Keratinocyte (primary cell): ENCODE measurements at regions not wholly inside any gene's neighbourhood (a gene's known extent, or its start where the extent isn't known, plus 50 kb on each side); places are given as distances from the start of the nearest gene placed in this dataset.

Experiments used
- CTCF ChIP-seq, 3 experiments: IDR thresholded peaks in 1 of 3; conservative IDR thresholded peaks in 1 of 3; optimal IDR thresholded peaks in 1 of 3; 2 replicates in 2 of 3; 3 replicates in 1 of 3; pipeline versions ENCODE3 to v1.5.1; 2011; ENCODE audit warnings: low read length in 3 of 3, mild to moderate bottlenecking in 3 of 3, moderate library complexity in 2 of 3, control low read depth in 1 of 3, inconsistent platforms in 1 of 3; ENCODE audit not compliant: insufficient read depth in 2 of 3; ENCODE audit errors: extremely low read depth in 1 of 3
- EZH2 ChIP-seq: IDR thresholded peaks from one replicate; pipeline ENCODE4 v1.6.1; 2012; ENCODE audit warnings: inconsistent platforms, mild to moderate bottlenecking, low read length, moderate library complexity

- TF ChIP-seq EZH2: no peak
- TF ChIP-seq CTCF (optimal IDR thresholded peaks at IDR 0.05 in 1 of 3, IDR thresholded peaks at IDR 0.05 in 1 of 3, conservative IDR thresholded peaks at IDR 0.05 in 1 of 3; ENCODE audit: extremely low read depth in 1 of 3, insufficient read depth in 2 of 3, low read length in 3 of 3): no peak
Measured at GRCh38 chr4:176886135-176886534, 93.4 kb upstream of the VEGFC start.
